ENCODE measurements at regions not wholly inside any gene's neighbourhood (a gene's known extent, or its start where the extent isn't known, plus 50 kb on each side); places are given as distances from the start of the nearest gene placed in this dataset.

- H3K4me3 ChIP-seq (ENCODE audit: low read depth, low read length), result no peak overlapping the region
Measured at GRCh38 chr16:65919145-65919985, 447.1 kb upstream of the CDH5 start.

DNA sequence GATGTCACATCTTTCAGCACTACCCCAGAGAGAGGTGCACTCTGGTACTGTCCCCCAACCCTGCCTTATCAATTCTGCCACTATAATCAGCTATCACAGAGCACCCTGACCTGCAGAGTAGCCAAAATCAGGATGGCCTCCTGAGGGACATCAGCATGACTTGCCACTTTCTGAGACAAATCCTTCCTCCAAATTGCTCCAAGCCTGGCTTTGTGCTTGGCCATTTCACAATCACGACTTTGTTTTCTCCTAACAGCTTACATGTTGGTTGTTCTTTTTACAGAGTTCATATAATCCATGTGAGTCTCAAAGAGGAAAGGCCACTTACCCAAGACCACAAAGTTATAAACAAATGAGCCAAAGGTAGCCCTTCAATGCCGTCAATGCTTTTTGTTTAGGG is 449.0 kb upstream of the CDH5 start:
- no peak overlapping the region for H3K4me3 ChIP-seq (ENCODE audit: low read depth, low read length)
- no peak for DNase-seq (ENCODE audit: low read depth)

More at GRCh38 chr16:65919145-65919985, 447.1 kb upstream of the CDH5 start:
- DNase-seq (ENCODE audit: low read depth), result no peak

GRCh38 chr16:65916995-65917394 is 449.5 kb upstream of the CDH5 start:
- no peak for DNase-seq (ENCODE audit: low read depth)
- no peak overlapping the region for H3K4me3 ChIP-seq (ENCODE audit: low read depth, low read length)

- H3K4me3 ChIP-seq (ENCODE audit: low read depth, low read length), result no peak overlapping the region
Measured at GRCh38 chr16:65910291-65910690, 456.2 kb upstream of the CDH5 start.

GRCh38 chr16:65909310-65910050 is 457.0 kb upstream of the CDH5 start:
- DNase-seq (ENCODE audit: low read depth), result no peak
- no peak overlapping the region for H3K4me3 ChIP-seq (ENCODE audit: low read depth, low read length)

More at GRCh38 chr16:65910291-65910690, 456.2 kb upstream of the CDH5 start:
- no peak for DNase-seq (ENCODE audit: low read depth)

GRCh38 chr16:65908568-65908967 is 457.9 kb upstream of the CDH5 start:
- no peak for DNase-seq (ENCODE audit: low read depth)

GRCh38 chr16:65905331-65905730 is 461.2 kb upstream of the CDH5 start:
- H3K4me3 ChIP-seq (ENCODE audit: low read depth, low read length), result no peak overlapping the region
- no peak for DNase-seq (ENCODE audit: low read depth)

More at GRCh38 chr16:65908568-65908967, 457.9 kb upstream of the CDH5 start:
- no peak overlapping the region for H3K4me3 ChIP-seq (ENCODE audit: low read depth, low read length)

- no peak for DNase-seq (ENCODE audit: low read depth)
- H3K4me3 ChIP-seq (ENCODE audit: low read depth, low read length), result no peak overlapping the region
Measured at GRCh38 chr16:65896448-65897153, 469.9 kb upstream of the CDH5 start.

DNA sequence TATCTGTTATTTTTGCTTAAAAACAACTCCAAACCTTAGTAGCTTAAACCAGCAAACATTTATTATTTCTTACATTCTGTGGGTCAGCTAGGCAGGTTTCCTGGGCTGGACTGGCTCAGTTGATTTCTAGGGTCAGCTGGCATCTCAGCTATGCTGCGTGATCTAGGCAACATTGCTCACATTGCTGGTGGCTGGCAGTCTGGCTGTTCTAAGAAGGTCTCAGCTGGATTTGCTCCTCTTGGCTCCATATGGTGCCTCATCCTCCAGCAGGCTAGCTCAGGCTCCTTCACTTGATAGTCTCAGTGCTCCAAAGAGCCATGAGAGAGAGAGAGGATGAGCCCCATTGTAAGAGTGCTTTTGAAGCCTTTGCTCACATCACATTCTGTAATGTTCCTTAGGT is 470.6 kb upstream of the CDH5 start:
- no peak for DNase-seq (ENCODE audit: low read depth)

DNA sequence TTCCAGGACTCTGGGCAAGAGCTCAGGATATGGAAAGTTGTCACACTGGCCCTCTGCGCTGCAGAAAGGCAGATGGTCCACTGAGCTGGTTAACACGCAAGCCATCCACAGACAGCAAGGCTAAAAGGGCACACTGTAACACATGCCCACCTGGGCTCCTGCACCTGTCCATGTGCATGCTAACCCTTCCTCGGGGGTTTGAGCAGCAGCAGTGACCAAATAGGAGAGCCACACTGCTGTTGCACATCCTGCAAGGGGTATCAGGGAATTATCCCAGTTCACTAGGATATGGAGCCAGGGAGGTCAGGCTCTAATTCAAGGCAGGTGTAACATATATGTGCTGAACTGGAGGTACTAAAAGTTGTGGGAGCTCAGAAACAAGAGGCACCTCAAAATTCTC is 471.0 kb upstream of the CDH5 start:
- no peak overlapping the region for H3K4me3 ChIP-seq (ENCODE audit: low read depth, low read length)
- no peak for DNase-seq (ENCODE audit: low read depth)

More for the DNA sequence above, 470.6 kb upstream of the CDH5 start:
- H3K4me3 ChIP-seq (ENCODE audit: low read depth, low read length), result no peak overlapping the region

DNA sequence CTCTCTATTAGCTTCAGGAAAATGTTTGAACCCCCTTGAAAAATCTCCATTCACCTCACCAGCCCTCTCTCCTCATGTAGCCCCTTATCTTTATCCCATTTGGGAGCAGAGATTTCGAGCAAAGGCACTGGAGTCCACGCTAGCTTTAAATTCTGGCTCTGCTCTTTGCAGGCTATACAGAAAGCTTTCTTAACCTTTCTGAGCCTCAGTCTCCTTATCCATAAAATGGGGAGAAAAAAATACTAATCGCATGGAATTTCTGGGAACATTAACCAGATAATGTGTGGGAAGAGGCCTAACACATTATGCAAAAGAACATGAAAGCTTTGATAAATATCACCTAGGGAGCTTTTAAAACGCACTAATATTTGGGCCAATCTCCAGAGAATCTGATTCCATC is 476.3 kb upstream of the CDH5 start:
- H3K4me3 ChIP-seq (ENCODE audit: low read depth, low read length), result no peak overlapping the region
- no peak for DNase-seq (ENCODE audit: low read depth)

DNA sequence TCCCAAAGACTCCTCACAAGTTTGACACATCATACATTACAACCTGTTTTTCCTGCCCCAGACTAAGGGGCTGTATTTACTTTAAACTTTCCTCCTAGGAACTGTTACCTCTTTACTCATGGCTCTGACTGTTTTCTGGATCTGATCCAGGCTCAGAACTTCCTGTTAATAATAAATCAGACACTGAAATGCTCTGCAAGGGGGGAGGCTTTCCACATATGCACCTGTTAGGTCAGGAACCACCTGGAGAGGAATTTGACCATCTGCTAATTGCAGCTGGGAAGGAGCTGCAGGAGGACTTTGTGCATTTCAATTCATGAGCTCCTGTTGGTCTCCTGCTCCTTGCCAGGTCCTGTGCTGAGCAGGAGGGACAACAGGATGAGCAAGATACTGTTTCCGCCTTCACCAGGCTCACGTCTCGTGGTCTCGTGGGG is 476.9 kb upstream of the CDH5 start:
- H3K4me3 ChIP-seq (ENCODE audit: low read depth, low read length), result no peak overlapping the region
- DNase-seq (ENCODE audit: low read depth), result no peak

- no peak overlapping the region for H3K4me3 ChIP-seq (ENCODE audit: low read depth, low read length)
- DNase-seq (ENCODE audit: low read depth), result no peak
Measured at GRCh38 chr16:65888201-65888600, 478.3 kb upstream of the CDH5 start.

GRCh38 chr16:65884018-65884417 is 482.5 kb upstream of the CDH5 start:
- no peak overlapping the region for H3K4me3 ChIP-seq (ENCODE audit: low read depth, low read length)
- DNase-seq (ENCODE audit: low read depth), result no peak

DNA sequence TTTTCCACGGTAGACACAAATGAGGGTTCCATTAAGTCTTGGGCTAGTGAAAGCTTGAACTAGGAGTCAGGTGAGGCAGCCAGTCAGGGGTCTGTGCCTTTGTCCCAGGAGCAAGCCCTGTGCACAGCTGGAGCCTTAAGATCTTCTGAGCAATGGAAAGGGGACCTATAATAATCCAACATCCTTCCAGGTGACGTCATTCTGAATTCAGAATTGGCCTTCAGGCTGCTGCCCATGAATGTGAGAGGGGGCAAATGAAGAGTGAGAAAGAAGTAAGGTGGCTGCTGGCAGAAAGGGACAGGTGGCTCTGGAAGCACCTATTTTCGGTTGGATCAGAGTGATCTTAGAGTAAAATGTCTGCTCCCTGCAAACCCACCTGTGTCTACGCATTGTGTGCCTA is 488.1 kb upstream of the CDH5 start:
- no peak for DNase-seq (ENCODE audit: low read depth)
- no peak overlapping the region for H3K4me3 ChIP-seq (ENCODE audit: low read depth, low read length)

GRCh38 chr16:65876624-65877023 is 489.9 kb upstream of the CDH5 start:
- no peak for DNase-seq (ENCODE audit: low read depth)
- H3K4me3 ChIP-seq (ENCODE audit: low read depth, low read length), result no peak overlapping the region

DNA sequence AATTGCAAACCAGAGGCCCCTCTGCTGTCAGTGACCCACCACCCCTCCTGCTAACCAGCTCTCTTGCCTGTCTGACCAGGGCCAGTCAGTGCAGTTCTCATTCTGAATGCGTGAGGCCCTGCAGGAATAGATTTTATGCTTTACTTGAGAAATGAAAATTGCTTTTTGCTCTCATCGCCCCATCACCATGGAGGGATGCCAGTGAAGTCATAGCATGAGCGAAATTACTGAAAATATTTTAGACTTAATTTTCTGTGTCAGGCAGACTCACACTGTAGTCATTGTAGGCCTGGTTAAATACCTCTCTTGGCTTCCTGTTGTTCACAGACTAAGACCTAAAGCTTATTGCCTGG is 490.5 kb upstream of the CDH5 start:
- no peak for DNase-seq (ENCODE audit: low read depth)
- no peak overlapping the region for H3K4me3 ChIP-seq (ENCODE audit: low read depth, low read length)

DNA sequence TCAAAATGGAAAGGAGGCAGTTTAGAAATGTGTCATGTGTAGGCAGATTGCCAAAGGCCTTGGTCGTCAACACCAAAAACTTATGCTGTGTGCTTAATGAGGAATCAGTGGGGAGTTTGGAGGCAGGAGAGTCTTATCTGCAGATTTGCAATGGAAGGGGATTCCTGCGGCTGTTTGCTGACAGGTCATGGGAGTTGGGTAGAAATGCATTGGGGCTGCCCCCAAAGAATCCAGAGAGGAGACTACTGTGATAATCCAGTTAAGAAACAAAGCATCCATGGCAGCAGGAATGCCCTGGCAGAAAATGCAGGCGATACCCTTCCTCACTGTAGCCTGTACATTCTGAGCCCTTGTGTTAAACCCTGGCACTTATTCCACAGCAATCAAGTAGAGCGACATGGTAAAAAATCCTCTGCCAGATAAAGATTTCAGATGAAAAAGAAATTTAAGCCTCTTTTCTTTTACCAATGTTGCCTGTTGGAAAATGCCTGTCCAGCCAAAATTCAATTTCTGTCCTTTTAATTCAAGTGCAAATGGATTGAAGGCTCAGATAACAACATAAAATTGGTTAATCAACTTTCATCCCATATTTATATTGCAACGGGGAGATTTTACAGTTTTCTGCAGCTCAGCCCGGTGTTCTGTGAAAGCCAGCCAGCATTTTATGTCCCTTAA is 491.0 kb upstream of the CDH5 start:
- no peak overlapping the region for H3K4me3 ChIP-seq (ENCODE audit: low read depth, low read length)
- DNase-seq (ENCODE audit: low read depth), result no peak

DNA sequence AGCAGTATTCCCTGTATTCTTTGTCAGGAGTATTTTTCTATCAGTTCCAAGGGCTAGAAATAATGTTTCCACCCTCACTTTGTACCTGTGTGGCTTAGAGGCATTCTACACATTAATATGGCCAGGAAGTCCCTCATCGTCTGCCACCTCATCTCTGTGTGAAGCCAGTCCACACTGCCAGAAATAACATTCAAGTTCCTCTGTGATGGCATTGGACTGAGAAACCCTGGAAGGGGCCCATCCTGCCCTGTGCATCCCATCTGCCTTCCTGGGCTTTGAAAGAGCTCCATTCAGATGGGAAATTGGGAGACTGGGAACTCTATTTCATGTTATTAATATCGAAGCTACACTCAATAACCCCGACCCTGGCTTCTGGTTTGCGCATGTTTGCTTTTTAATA is 497.2 kb upstream of the CDH5 start:
- H3K4me3 ChIP-seq (ENCODE audit: low read depth, low read length), result no peak overlapping the region
- DNase-seq (ENCODE audit: low read depth), result no peak
